GM12892 (cell line): ENCODE measurements at regions not wholly inside any gene's neighbourhood (a gene's known extent, or its start where the extent isn't known, plus 50 kb on each side); places are given as distances from the start of the nearest gene placed in this dataset.

Experiments
- POLR2A ChIP-seq: IDR thresholded peaks from 2 replicates; pipeline ENCODE4 v1.6.1; 2011; ENCODE audit warnings: low read depth, low read length, control low read depth
- POLR2AphosphoS5 ChIP-seq: IDR thresholded peaks from 2 replicates; pipeline ENCODE4 v1.6.1; 2011; ENCODE audit warnings: low read depth, low read length, control low read depth
- TAF1 ChIP-seq: IDR thresholded peaks from 2 replicates; pipeline ENCODE4 v1.6.1; 2011; ENCODE audit warnings: low read depth, mild to moderate bottlenecking, control low read depth, low read length, borderline replicate concordance

DNA sequence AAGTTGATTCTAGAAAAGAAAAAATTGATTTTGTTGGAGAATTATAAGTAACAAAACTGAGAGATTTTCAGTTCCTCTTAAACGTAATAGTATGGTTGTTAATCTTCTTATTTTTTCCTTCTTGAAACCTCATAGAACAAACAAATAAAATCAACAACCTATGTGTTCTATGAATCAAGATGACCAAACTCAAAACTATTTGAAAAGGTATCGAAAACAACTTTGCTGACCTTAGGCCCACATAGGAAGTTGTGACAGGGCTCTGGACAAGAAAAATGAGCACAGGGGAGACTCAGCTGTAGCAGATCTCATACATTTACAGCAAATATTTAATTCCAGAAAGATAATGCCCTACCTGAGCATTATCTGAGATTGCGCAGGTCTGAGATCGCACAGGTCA lies 169.4 kb upstream of the CCNH start:
- TF ChIP-seq POLR2A (no peak), POLR2AphosphoS5 (no peak), TAF1 (no peak)
